Caco-2 (cell line): ENCODE measurements at regions not wholly inside any gene's neighbourhood (a gene's known extent, or its start where the extent isn't known, plus 50 kb on each side); places are given as distances from the start of the nearest gene placed in this dataset.

Experiments
- BruUV-seq: library from RNA; stranded (reverse); fragments of 400-500 nt; replicated peaks from 2 replicates; lab custom pipeline; 2021; lab: Mats Ljungman, UMichigan
- CTCF ChIA-PET: fragments of 300-600 bp; sonication (Branson Sonifier 250); formaldehyde crosslinking; loops from one replicate; lab custom pipeline; 2022; ENCODE audit warnings: antibody characterized with exemption; lab: Charles Lee
- POLR2A ChIA-PET: fragments of 300-600 bp; sonication (Branson Sonifier 250); formaldehyde crosslinking; loops from one replicate; lab custom pipeline; 2022; ENCODE audit warnings: antibody characterized with exemption; lab: Charles Lee
- DNase-seq, 2 experiments: peaks; one replicate each; pipeline versions ENCODE4 v3.0.0 to v3.0.0-alpha.2; 2020 to 2022
- H3K27me3 ChIP-seq: replicated peaks from 2 replicates; pipeline ENCODE4 v1.6.0; 2011; ENCODE audit warnings: low read length; ENCODE audit not compliant: control insufficient read depth, insufficient read depth
- H3K36me3 ChIP-seq: 2 replicates; pipeline ENCODE4 v1.5.1; 2011; ENCODE audit warnings: low read length; ENCODE audit not compliant: control insufficient read depth, insufficient read depth
- H3K4me1 ChIP-seq: fragments of 250-450 bp; sonication (Bioruptor Pico); 2 replicates; pipeline ENCODE4 v1.5.1; 2020; ENCODE audit warnings: mild to moderate bottlenecking
- H3K4me3 ChIP-seq: 2 replicates; pipeline ENCODE4 v1.5.1; 2011; ENCODE audit warnings: low read depth, mild to moderate bottlenecking, control low read depth, low read length
- H3K9me3 ChIP-seq: fragments of 250-450 bp; sonication (Bioruptor Pico); 2 replicates; pipeline ENCODE4 v1.5.1; 2020; ENCODE audit warnings: mild to moderate bottlenecking, moderate library complexity
- H3K27ac Mint-ChIP-seq: one replicate; pipeline ENCODE4 v1.8.0; 2022; ENCODE audit warnings: mixed read lengths; ENCODE audit not compliant: unreplicated experiment
- H3K27me3 Mint-ChIP-seq: one replicate; pipeline ENCODE4 v1.8.0; 2022; ENCODE audit warnings: mixed read lengths; ENCODE audit not compliant: insufficient read depth, unreplicated experiment
- H3K36me3 Mint-ChIP-seq: one replicate; pipeline ENCODE4 v1.8.0; 2022; ENCODE audit warnings: mild to moderate bottlenecking, mixed read lengths; ENCODE audit not compliant: insufficient read depth, unreplicated experiment
- H3K4me1 Mint-ChIP-seq: one replicate; pipeline ENCODE4 v1.8.0; 2022; ENCODE audit warnings: low read depth, mixed read lengths; ENCODE audit not compliant: unreplicated experiment
- H3K4me3 Mint-ChIP-seq: one replicate; pipeline ENCODE4 v1.8.0; 2022; ENCODE audit warnings: mild to moderate bottlenecking, moderate library complexity, mixed read lengths; ENCODE audit not compliant: unreplicated experiment
- H3K9me3 Mint-ChIP-seq: one replicate; pipeline ENCODE4 v1.8.0; 2022; ENCODE audit warnings: mixed read lengths; ENCODE audit not compliant: unreplicated experiment
- intact Hi-C: fragments of 100-400 bp; cut with micrococcal nuclease; formaldehyde crosslinking; loops from one replicate; pipeline ENCODE4 v1.10.0; 2022; ENCODE audit not compliant: unreplicated experiment
- TF ChIP-seq, protein P1 (sequence below), 2 experiments: fragments of 200-600 bp in 1 of 2; IDR thresholded peaks; 1 replicate in 1 of 2; 2 replicates in 1 of 2; pipeline versions ENCODE4 v1.5.1 to v1.8.0; 2011 to 2022; ENCODE audit warnings: antibody characterized with exemption in 1 of 2, control low read depth in 1 of 2, inconsistent platforms in 1 of 2, low read depth in 1 of 2, low read length in 1 of 2, mild to moderate bottlenecking in 1 of 2, moderate library complexity in 1 of 2; ENCODE audit not compliant: insufficient read depth in 1 of 2, severe bottlenecking in 1 of 2, unreplicated experiment in 1 of 2

- TF ChIP-seq, protein P1, sequence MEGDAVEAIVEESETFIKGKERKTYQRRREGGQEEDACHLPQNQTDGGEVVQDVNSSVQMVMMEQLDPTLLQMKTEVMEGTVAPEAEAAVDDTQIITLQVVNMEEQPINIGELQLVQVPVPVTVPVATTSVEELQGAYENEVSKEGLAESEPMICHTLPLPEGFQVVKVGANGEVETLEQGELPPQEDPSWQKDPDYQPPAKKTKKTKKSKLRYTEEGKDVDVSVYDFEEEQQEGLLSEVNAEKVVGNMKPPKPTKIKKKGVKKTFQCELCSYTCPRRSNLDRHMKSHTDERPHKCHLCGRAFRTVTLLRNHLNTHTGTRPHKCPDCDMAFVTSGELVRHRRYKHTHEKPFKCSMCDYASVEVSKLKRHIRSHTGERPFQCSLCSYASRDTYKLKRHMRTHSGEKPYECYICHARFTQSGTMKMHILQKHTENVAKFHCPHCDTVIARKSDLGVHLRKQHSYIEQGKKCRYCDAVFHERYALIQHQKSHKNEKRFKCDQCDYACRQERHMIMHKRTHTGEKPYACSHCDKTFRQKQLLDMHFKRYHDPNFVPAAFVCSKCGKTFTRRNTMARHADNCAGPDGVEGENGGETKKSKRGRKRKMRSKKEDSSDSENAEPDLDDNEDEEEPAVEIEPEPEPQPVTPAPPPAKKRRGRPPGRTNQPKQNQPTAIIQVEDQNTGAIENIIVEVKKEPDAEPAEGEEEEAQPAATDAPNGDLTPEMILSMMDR (IDR thresholded peaks at IDR 0.05; ENCODE audit: insufficient read depth in 1 of 2, low read depth in 1 of 2, low read length in 1 of 2, severe bottlenecking in 1 of 2, unreplicated experiment in 1 of 2), result no peak
- ChIA-PET CTCF (no interaction called here), POLR2A (no interaction called here)
- DNase-seq, result no peak
- H3K27me3 Mint-ChIP-seq, result peaks cover 17% of the 10 kb centered on the region
- Histone ChIP-seq H3K4me1 (no peaks in the 10 kb centered on the region), H3K9me3 (no peaks in the 10 kb centered on the region), H3K4me3 (no peak overlapping the region), H3K36me3 (no peaks in the 10 kb centered on the region), H3K27me3 (no peaks in the 10 kb centered on the region)
- H3K4me3 Mint-ChIP-seq, result no peak overlapping the region
- H3K9me3 Mint-ChIP-seq, result no peaks in the 10 kb centered on the region
- no peak overlapping the region for H3K27ac Mint-ChIP-seq
- intact Hi-C loops, result no loop called here
- no TSS peak for BruUV-seq
- H3K36me3 Mint-ChIP-seq, result no peaks in the 10 kb centered on the region
- no peaks in the 10 kb centered on the region for H3K4me1 Mint-ChIP-seq
These were observed 512.4 kb downstream of the GALR1 start for GRCh38 chr18:77762014-77762413.

DNA sequence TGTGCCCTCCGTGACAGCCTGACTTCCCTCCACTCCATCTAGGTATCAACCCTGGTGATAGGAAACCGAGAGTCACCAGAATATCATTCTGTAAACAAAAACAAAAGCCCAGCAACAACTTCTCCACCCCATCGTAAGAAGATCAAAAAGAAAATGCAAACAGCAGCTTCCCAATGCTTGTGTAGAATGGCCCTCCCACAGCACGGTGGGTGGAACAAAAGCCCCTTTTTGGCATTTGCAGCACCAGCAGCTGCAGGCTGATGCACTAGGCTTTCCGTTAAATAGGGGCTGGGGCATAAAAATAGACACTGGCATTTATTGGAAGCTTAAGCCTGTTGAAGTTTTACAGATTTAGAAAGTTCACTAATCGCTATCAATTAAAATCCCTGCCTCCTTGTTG, 513.0 kb downstream of the GALR1 start:
- Mint-ChIP-seq H3K36me3 (no peaks in the 10 kb centered on the region), H3K9me3 (no peaks in the 10 kb centered on the region), H3K27me3 (peaks cover 17% of the 10 kb centered on the region), H3K4me1 (no peaks in the 10 kb centered on the region), H3K27ac (no peak overlapping the region), H3K4me3 (no peak overlapping the region)
- DNase-seq, result no peak
- Histone ChIP-seq H3K4me3 (no peak overlapping the region), H3K27me3 (no peaks in the 10 kb centered on the region), H3K36me3 (no peaks in the 10 kb centered on the region), H3K9me3 (no peaks in the 10 kb centered on the region), H3K4me1 (no peaks in the 10 kb centered on the region)
- BruUV-seq, result no TSS peak
- TF ChIP-seq, protein P1 (IDR thresholded peaks at IDR 0.05; ENCODE audit: insufficient read depth in 1 of 2, low read depth in 1 of 2, low read length in 1 of 2, severe bottlenecking in 1 of 2, unreplicated experiment in 1 of 2), result no peak
- ChIA-PET POLR2A (no interaction called here), CTCF (no interaction called here)
- intact Hi-C loops, result no loop called here

DNA sequence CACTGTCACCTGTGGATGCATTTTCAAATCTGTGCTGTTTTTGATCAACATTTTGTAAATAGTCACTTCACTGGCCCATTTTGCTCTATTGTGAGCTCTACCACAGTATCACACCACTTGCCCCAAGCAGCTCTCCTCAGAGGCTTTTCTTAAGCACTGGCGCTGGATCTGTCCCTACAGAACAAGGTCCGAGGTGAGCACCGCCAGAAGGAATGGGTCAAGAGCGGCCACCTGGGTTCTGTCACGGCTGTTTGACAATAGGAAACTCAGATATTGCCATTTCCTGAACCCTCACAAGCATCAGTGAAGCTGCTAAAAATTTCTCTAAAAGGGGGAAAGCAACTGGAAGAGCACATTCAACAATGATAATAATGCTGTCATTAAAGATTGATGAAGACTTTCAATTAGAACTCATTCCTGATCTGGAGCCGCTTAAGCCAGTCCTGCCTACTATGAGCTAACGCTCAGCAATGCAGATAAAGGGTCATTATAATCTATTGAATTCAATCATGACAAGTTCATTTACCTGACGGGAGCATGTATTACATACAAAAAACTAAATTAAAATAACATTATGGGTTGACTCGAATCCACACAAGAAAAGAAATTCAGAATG, 514.0 kb downstream of the GALR1 start:
- intact Hi-C loops, result no loop called here
- TF ChIP-seq, protein P1 (IDR thresholded peaks at IDR 0.05; ENCODE audit: insufficient read depth in 1 of 2, low read depth in 1 of 2, low read length in 1 of 2, severe bottlenecking in 1 of 2, unreplicated experiment in 1 of 2), result no peak
- H3K36me3 ChIP-seq, result no peaks in the 10 kb centered on the region
- BruUV-seq, result no TSS peak
- no peak for DNase-seq
- no peaks in the 10 kb centered on the region for H3K4me1 Mint-ChIP-seq
- no peaks in the 10 kb centered on the region for H3K4me1 ChIP-seq
- no peak overlapping the region for H3K27ac Mint-ChIP-seq
- no peaks in the 10 kb centered on the region for H3K9me3 Mint-ChIP-seq
- no peaks in the 10 kb centered on the region for H3K36me3 Mint-ChIP-seq
- ChIA-PET CTCF (no interaction called here), POLR2A (no interaction called here)
- H3K27me3 ChIP-seq, result no peaks in the 10 kb centered on the region
- H3K4me3 ChIP-seq, result no peak overlapping the region
- H3K9me3 ChIP-seq, result no peaks in the 10 kb centered on the region
- H3K27me3 Mint-ChIP-seq, result peaks cover 14% of the 10 kb centered on the region
- no peak overlapping the region for H3K4me3 Mint-ChIP-seq
